ENCODE measurements at regions not wholly inside any gene's neighbourhood (a gene's known extent, or its start where the extent isn't known, plus 50 kb on each side); places are given as distances from the start of the nearest gene placed in this dataset.

DNA sequence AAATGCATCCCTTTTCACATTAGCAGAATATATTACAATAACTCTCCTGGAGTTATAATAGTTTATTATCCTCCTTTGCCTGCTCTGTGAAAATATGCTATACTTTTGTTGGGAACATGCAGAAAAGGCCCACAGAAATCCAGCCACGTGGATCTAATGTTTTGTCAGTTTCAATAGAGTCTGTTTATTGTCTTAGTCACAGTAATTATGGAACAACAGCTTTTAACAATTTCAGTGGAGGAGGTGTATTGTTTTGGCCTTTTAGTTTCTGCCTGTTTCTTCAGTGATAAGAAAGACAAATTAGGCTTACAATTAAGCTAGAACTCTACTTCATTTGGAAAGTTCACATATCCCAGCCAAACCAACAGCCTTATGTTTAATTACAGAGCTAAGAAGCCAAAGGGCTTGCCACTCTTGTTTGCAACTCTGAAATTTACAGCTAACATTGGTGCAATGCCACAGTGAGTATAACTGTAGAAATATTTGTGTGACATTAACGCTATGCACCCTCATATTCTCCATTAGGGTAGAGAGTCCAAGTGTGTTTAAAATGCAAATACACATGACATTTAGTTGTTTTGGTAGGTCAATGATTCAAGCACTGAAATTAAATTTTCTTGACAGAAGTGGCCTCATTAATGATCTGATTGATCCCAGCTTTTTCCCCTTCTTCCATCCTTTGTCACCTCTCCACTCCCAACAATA, 175.8 kb downstream of the USP46 start:
- Histone ChIP-seq H3K27ac (no peak overlapping the region), H3K4me1 (no peaks in the 10 kb centered on the region), H3K4me3 (no peak overlapping the region), H3K9me3 (no peaks in the 10 kb centered on the region), H3K36me3 (no peaks in the 10 kb centered on the region), H3K27me3 (no peaks in the 10 kb centered on the region)
- intact Hi-C loops (cut with DNase I), result no loop called here
- TF ChIP-seq POLR2A (IDR thresholded peaks at IDR 0.05), result no peak
- TF ChIP-seq, protein P1, sequence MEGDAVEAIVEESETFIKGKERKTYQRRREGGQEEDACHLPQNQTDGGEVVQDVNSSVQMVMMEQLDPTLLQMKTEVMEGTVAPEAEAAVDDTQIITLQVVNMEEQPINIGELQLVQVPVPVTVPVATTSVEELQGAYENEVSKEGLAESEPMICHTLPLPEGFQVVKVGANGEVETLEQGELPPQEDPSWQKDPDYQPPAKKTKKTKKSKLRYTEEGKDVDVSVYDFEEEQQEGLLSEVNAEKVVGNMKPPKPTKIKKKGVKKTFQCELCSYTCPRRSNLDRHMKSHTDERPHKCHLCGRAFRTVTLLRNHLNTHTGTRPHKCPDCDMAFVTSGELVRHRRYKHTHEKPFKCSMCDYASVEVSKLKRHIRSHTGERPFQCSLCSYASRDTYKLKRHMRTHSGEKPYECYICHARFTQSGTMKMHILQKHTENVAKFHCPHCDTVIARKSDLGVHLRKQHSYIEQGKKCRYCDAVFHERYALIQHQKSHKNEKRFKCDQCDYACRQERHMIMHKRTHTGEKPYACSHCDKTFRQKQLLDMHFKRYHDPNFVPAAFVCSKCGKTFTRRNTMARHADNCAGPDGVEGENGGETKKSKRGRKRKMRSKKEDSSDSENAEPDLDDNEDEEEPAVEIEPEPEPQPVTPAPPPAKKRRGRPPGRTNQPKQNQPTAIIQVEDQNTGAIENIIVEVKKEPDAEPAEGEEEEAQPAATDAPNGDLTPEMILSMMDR (IDR thresholded peaks at IDR 0.05), result no peak
- WGBS (ENCODE audit: insufficient coverage, low coverage, low lambda C conversion rate, missing lambda C conversion rate), result 43% methylated on average over 2 of the region's 2 CpGs
- ATAC-seq (no peak), DNase-seq (no peak)

DNA sequence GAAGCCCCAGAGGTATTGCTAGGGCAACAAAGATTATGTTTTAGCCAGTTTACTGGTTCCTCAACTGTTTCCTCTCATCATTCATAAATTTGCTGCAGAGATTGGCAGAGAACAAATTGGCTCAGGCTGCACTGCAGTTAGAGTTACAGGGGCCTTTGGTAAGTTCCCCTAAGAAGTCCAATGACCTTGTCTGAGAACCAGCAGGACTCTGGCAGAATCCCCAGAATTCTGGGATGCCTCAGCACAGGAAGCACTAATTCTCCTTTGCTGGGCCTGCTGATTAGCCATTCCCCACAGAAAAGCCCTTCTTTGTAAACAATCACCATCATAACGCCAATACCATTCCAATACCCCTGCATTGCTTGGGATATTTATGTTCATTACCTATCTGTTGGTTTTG, 151.3 kb downstream of the USP46 start:
- no peaks in the 10 kb centered on the region for H3K9me3 ChIP-seq
- H3K27me3 ChIP-seq, result no peaks in the 10 kb centered on the region
- H3K36me3 ChIP-seq, result no peaks in the 10 kb centered on the region
- peak in 2 of 4 donors; percentile 35 to 40 for ATAC-seq
- TF ChIP-seq, protein P1 (IDR thresholded peaks at IDR 0.05), result no peak
- TF ChIP-seq POLR2A (IDR thresholded peaks at IDR 0.05), result no peak
- H3K4me1 ChIP-seq, result no peaks in the 10 kb centered on the region
- DNase-seq, result no peak
- no peak overlapping the region for H3K27ac ChIP-seq
- intact Hi-C loops (cut with DNase I), result no loop called here
- H3K4me3 ChIP-seq, result no peak overlapping the region
- WGBS (ENCODE audit: insufficient coverage, low coverage, low lambda C conversion rate, missing lambda C conversion rate), result 25% methylated on average over 1 of the region's 1 CpG

DNA sequence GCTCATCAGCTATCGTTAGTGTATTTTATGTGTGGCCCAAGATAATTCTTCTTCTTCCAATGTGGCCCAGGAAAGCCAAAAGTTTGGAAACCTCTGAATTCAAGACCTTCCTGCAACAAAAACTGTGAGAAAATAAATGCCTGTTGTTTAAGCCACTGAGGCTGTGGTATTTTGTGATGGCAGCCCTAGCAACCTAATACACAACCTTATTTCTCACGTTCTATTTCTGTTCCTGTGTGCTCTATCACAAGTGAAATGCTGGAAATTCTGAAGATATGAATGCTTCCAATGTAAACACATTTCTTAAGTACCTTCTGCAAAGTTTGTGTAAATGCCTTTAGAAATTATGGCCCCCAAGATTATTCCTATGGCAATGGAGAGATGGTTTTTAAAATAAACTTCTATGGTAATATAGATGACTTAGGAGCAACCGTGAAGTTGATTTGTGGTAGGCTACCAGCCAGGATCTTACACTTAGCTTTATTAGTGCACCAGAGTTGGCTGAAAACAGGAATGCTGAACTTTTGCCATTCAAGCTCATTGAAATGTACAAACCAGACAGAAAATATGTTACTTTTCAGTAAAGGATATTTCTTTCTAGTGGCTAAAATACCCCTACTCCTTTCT, 148.0 kb downstream of the USP46 start:
- Histone ChIP-seq H3K27ac (no peak overlapping the region), H3K36me3 (no peaks in the 10 kb centered on the region), H3K9me3 (no peaks in the 10 kb centered on the region), H3K27me3 (no peaks in the 10 kb centered on the region), H3K4me3 (no peak overlapping the region), H3K4me1 (no peaks in the 10 kb centered on the region)
- WGBS (ENCODE audit: insufficient coverage, low coverage, low lambda C conversion rate, missing lambda C conversion rate), result 59% methylated on average over 3 of the region's 3 CpGs
- no peak for ATAC-seq
- intact Hi-C loops (cut with DNase I), result no loop called here
- no peak for DNase-seq
- TF ChIP-seq, protein P1 (IDR thresholded peaks at IDR 0.05), result no peak
- TF ChIP-seq POLR2A (IDR thresholded peaks at IDR 0.05), result no peak

DNA sequence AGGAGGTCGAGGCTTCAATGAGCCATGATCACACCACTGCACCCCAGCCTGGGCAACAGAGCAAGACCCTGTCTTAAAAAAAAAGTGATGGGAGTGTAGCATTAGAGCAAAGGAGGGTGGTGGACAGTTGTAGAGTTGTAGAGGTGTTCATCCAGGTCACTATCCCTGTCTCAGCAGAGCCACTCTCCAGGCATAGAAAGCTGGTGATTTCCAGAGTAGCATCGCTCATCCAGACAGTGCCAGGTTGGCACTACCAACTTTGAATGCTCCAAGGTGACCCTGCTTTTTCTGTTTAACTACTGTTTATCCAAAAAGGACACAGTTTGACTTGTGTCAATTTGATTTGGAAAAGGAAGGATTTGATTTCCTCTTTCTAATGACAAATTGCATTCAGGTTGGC, 147.3 kb downstream of the USP46 start:
- no peak for TF ChIP-seq POLR2A (IDR thresholded peaks at IDR 0.05)
- TF ChIP-seq, protein P1 (IDR thresholded peaks at IDR 0.05), result no peak
- intact Hi-C loops (cut with DNase I), result no loop called here
- ATAC-seq (no peak), DNase-seq (no peak)
- Histone ChIP-seq H3K4me1 (no peaks in the 10 kb centered on the region), H3K27me3 (no peaks in the 10 kb centered on the region), H3K36me3 (no peaks in the 10 kb centered on the region), H3K27ac (no peak overlapping the region), H3K4me3 (no peak overlapping the region), H3K9me3 (no peaks in the 10 kb centered on the region)
- 68% methylated on average over 2 of the region's 2 CpGs for WGBS (ENCODE audit: insufficient coverage, low coverage, low lambda C conversion rate, missing lambda C conversion rate)

Measured in right lobe of liver (tissue), 6 donors.